Caco-2 (cell line): ENCODE measurements at regions not wholly inside any gene's neighbourhood (a gene's known extent, or its start where the extent isn't known, plus 50 kb on each side); places are given as distances from the start of the nearest gene placed in this dataset.

ENCODE experiments used
- BruUV-seq: library from RNA; stranded (reverse); fragments of 400-500 nt; replicated peaks from 2 replicates; lab custom pipeline; 2021; lab: Mats Ljungman, UMichigan
- CTCF ChIA-PET: fragments of 300-600 bp; sonication (Branson Sonifier 250); formaldehyde crosslinking; loops from one replicate; lab custom pipeline; 2022; ENCODE audit warnings: antibody characterized with exemption; lab: Charles Lee
- POLR2A ChIA-PET: fragments of 300-600 bp; sonication (Branson Sonifier 250); formaldehyde crosslinking; loops from one replicate; lab custom pipeline; 2022; ENCODE audit warnings: antibody characterized with exemption; lab: Charles Lee
- DNase-seq, 2 experiments: peaks; one replicate each; pipeline versions ENCODE4 v3.0.0 to v3.0.0-alpha.2; 2020 to 2022
- H3K27me3 ChIP-seq: replicated peaks from 2 replicates; pipeline ENCODE4 v1.6.0; 2011; ENCODE audit warnings: low read length; ENCODE audit not compliant: control insufficient read depth, insufficient read depth
- H3K36me3 ChIP-seq: 2 replicates; pipeline ENCODE4 v1.5.1; 2011; ENCODE audit warnings: low read length; ENCODE audit not compliant: control insufficient read depth, insufficient read depth
- H3K4me1 ChIP-seq: fragments of 250-450 bp; sonication (Bioruptor Pico); 2 replicates; pipeline ENCODE4 v1.5.1; 2020; ENCODE audit warnings: mild to moderate bottlenecking
- H3K4me3 ChIP-seq: 2 replicates; pipeline ENCODE4 v1.5.1; 2011; ENCODE audit warnings: low read depth, mild to moderate bottlenecking, control low read depth, low read length
- H3K9me3 ChIP-seq: fragments of 250-450 bp; sonication (Bioruptor Pico); 2 replicates; pipeline ENCODE4 v1.5.1; 2020; ENCODE audit warnings: mild to moderate bottlenecking, moderate library complexity
- H3K27ac Mint-ChIP-seq: one replicate; pipeline ENCODE4 v1.8.0; 2022; ENCODE audit warnings: mixed read lengths; ENCODE audit not compliant: unreplicated experiment
- H3K27me3 Mint-ChIP-seq: one replicate; pipeline ENCODE4 v1.8.0; 2022; ENCODE audit warnings: mixed read lengths; ENCODE audit not compliant: insufficient read depth, unreplicated experiment
- H3K36me3 Mint-ChIP-seq: one replicate; pipeline ENCODE4 v1.8.0; 2022; ENCODE audit warnings: mild to moderate bottlenecking, mixed read lengths; ENCODE audit not compliant: insufficient read depth, unreplicated experiment
- H3K4me1 Mint-ChIP-seq: one replicate; pipeline ENCODE4 v1.8.0; 2022; ENCODE audit warnings: low read depth, mixed read lengths; ENCODE audit not compliant: unreplicated experiment
- H3K4me3 Mint-ChIP-seq: one replicate; pipeline ENCODE4 v1.8.0; 2022; ENCODE audit warnings: mild to moderate bottlenecking, moderate library complexity, mixed read lengths; ENCODE audit not compliant: unreplicated experiment
- H3K9me3 Mint-ChIP-seq: one replicate; pipeline ENCODE4 v1.8.0; 2022; ENCODE audit warnings: mixed read lengths; ENCODE audit not compliant: unreplicated experiment
- intact Hi-C: fragments of 100-400 bp; cut with micrococcal nuclease; formaldehyde crosslinking; loops from one replicate; pipeline ENCODE4 v1.10.0; 2022; ENCODE audit not compliant: unreplicated experiment
- TF ChIP-seq, protein P1 (sequence below), 2 experiments: fragments of 200-600 bp in 1 of 2; IDR thresholded peaks; 1 replicate in 1 of 2; 2 replicates in 1 of 2; pipeline versions ENCODE4 v1.5.1 to v1.8.0; 2011 to 2022; ENCODE audit warnings: antibody characterized with exemption in 1 of 2, control low read depth in 1 of 2, inconsistent platforms in 1 of 2, low read depth in 1 of 2, low read length in 1 of 2, mild to moderate bottlenecking in 1 of 2, moderate library complexity in 1 of 2; ENCODE audit not compliant: insufficient read depth in 1 of 2, severe bottlenecking in 1 of 2, unreplicated experiment in 1 of 2

DNA sequence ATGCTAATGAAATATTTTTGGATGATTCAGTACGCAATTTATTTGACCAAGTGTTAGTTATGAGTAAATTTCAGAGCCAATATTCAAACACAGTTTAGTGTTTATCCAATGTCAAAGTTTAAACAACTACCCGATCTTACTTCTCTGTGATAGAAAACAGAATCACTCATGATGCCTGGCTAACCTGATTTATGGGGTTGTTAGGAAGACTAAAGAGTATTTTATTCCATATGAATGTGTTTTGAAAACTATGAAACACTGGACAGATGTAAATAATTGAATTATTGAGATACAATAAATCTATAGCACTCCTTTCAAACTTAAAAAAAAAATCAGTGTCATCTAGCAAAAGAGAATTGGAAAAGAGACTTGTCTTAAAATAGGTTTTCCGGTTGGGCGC is 1181.8 kb downstream of the EFNB2 start:
- TF ChIP-seq, protein P1, sequence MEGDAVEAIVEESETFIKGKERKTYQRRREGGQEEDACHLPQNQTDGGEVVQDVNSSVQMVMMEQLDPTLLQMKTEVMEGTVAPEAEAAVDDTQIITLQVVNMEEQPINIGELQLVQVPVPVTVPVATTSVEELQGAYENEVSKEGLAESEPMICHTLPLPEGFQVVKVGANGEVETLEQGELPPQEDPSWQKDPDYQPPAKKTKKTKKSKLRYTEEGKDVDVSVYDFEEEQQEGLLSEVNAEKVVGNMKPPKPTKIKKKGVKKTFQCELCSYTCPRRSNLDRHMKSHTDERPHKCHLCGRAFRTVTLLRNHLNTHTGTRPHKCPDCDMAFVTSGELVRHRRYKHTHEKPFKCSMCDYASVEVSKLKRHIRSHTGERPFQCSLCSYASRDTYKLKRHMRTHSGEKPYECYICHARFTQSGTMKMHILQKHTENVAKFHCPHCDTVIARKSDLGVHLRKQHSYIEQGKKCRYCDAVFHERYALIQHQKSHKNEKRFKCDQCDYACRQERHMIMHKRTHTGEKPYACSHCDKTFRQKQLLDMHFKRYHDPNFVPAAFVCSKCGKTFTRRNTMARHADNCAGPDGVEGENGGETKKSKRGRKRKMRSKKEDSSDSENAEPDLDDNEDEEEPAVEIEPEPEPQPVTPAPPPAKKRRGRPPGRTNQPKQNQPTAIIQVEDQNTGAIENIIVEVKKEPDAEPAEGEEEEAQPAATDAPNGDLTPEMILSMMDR (IDR thresholded peaks at IDR 0.05; ENCODE audit: insufficient read depth in 1 of 2, low read depth in 1 of 2, low read length in 1 of 2, severe bottlenecking in 1 of 2, unreplicated experiment in 1 of 2) = no peak
- Mint-ChIP-seq H3K4me3 (no peak overlapping the region), H3K9me3 (no peaks in the 10 kb centered on the region), H3K36me3 (no peaks in the 10 kb centered on the region), H3K27me3 (peaks cover 4% of the 10 kb centered on the region), H3K27ac (no peak overlapping the region), H3K4me1 (no peaks in the 10 kb centered on the region)
- no peak for DNase-seq
- Histone ChIP-seq H3K4me1 (no peaks in the 10 kb centered on the region), H3K27me3 (no peaks in the 10 kb centered on the region), H3K36me3 (no peaks in the 10 kb centered on the region), H3K4me3 (no peak overlapping the region), H3K9me3 (no peaks in the 10 kb centered on the region)
- no TSS peak for BruUV-seq
- POLR2A ChIA-PET = no interaction called here
- intact Hi-C loops = no loop called here
- CTCF ChIA-PET = no interaction called here

DNA sequence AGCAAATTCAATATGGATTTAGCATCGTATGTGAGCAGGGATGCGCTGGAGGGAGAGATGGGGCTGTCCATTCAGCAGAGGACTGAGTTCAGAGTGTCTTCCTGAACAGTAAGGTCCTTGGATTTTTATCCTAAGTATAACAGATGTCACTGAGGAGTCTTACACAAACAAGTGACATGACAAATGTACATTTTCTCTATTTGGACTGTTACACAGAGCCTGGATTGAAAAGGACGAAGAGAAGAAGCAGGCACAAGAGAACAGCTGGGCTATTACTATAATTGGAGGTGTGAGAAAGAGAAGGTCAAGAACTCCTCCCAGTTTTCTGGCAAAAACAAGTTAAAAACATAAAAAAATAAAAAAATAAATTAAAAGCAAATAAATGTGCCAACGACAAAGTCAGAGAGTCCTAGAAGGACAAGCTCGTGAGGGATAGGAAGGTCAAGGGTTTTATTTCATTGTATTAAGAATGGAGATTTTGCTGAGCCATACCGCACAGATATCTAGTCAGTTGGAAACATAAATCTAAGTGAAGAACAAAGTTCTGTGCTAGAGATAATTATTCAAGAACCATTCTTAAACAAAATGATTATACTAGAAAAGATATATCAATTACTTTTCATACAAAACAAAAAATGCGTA is 1186.3 kb downstream of the EFNB2 start:
- H3K27me3 ChIP-seq = no peaks in the 10 kb centered on the region
- Mint-ChIP-seq H3K27me3 (peaks cover 4% of the 10 kb centered on the region), H3K27ac (no peak overlapping the region), H3K36me3 (no peaks in the 10 kb centered on the region), H3K4me1 (no peaks in the 10 kb centered on the region), H3K4me3 (no peak overlapping the region), H3K9me3 (no peaks in the 10 kb centered on the region)
- no peak for DNase-seq
- ChIA-PET CTCF (no interaction called here), POLR2A (no interaction called here)
- TF ChIP-seq, protein P1 (IDR thresholded peaks at IDR 0.05; ENCODE audit: insufficient read depth in 1 of 2, low read depth in 1 of 2, low read length in 1 of 2, severe bottlenecking in 1 of 2, unreplicated experiment in 1 of 2) = no peak
- no peaks in the 10 kb centered on the region for H3K9me3 ChIP-seq
- intact Hi-C loops = no loop called here
- H3K4me1 ChIP-seq = no peaks in the 10 kb centered on the region
- H3K4me3 ChIP-seq = no peak overlapping the region
- no peaks in the 10 kb centered on the region for H3K36me3 ChIP-seq
- no TSS peak for BruUV-seq

DNA sequence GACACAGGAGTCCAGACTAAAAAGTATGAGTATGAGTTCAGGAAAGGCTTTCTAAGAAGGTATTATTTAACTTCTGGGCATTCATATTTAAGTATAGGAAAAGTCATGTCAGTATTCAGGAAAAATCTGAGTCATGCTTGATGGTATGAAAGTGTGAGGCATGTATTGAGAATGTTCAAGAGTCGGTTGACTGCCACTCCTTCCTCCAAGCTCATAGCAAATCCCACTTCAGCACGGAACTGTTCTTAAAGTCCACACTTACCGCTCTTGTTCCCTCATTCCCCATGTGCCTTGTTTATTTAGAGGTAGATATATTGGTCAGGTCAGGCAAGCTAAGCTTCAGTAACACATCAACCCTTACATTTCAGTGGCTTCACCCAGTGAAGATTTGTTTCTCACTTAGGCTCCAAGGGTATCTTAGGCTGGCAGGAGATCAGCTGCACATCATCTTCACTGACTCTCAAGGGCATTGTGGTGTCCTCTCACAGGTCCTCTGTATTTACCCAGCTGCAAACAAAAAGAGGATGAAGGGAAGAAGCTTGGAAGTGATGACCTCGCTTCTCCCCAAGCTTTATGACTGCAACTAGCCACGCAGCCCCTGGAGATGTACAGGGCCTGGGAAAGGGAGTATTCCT is 1189.2 kb downstream of the EFNB2 start:
- H3K4me1 ChIP-seq = no peaks in the 10 kb centered on the region
- Mint-ChIP-seq H3K27me3 (no peaks in the 10 kb centered on the region), H3K27ac (no peak overlapping the region), H3K4me1 (no peaks in the 10 kb centered on the region), H3K4me3 (no peak overlapping the region), H3K36me3 (no peaks in the 10 kb centered on the region), H3K9me3 (no peaks in the 10 kb centered on the region)
- TF ChIP-seq, protein P1 (IDR thresholded peaks at IDR 0.05; ENCODE audit: insufficient read depth in 1 of 2, low read depth in 1 of 2, low read length in 1 of 2, severe bottlenecking in 1 of 2, unreplicated experiment in 1 of 2) = no peak
- no TSS peak for BruUV-seq
- intact Hi-C loops = no loop called here
- no peak for DNase-seq
- H3K4me3 ChIP-seq = no peak overlapping the region
- H3K36me3 ChIP-seq = no peaks in the 10 kb centered on the region
- no peaks in the 10 kb centered on the region for H3K27me3 ChIP-seq
- H3K9me3 ChIP-seq = no peaks in the 10 kb centered on the region
- ChIA-PET POLR2A (no interaction called here), CTCF (no interaction called here)
